ENCODE measurements at regions not wholly inside any gene's neighbourhood (a gene's known extent, or its start where the extent isn't known, plus 50 kb on each side); places are given as distances from the start of the nearest gene placed in this dataset.
"Not testable (repeated sequence)": the region's sequence is repeated elsewhere in the genome, so short reads cannot be mapped to it uniquely, and the experiment has no call there.

GRCh38 chr14:83712418-83713129 lies 1817.4 kb upstream of the FLRT2 start:
- no peak for DNase-seq (ENCODE audit: low read depth)
- TF ChIP-seq, protein P1, sequence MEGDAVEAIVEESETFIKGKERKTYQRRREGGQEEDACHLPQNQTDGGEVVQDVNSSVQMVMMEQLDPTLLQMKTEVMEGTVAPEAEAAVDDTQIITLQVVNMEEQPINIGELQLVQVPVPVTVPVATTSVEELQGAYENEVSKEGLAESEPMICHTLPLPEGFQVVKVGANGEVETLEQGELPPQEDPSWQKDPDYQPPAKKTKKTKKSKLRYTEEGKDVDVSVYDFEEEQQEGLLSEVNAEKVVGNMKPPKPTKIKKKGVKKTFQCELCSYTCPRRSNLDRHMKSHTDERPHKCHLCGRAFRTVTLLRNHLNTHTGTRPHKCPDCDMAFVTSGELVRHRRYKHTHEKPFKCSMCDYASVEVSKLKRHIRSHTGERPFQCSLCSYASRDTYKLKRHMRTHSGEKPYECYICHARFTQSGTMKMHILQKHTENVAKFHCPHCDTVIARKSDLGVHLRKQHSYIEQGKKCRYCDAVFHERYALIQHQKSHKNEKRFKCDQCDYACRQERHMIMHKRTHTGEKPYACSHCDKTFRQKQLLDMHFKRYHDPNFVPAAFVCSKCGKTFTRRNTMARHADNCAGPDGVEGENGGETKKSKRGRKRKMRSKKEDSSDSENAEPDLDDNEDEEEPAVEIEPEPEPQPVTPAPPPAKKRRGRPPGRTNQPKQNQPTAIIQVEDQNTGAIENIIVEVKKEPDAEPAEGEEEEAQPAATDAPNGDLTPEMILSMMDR (IDR thresholded peaks at IDR 0.05; ENCODE audit: control insufficient read depth, extremely low read depth, insufficient read depth) = no peak
- H3K4me3 ChIP-seq (ENCODE audit: low read depth, low read length) = no peak overlapping the region

DNA sequence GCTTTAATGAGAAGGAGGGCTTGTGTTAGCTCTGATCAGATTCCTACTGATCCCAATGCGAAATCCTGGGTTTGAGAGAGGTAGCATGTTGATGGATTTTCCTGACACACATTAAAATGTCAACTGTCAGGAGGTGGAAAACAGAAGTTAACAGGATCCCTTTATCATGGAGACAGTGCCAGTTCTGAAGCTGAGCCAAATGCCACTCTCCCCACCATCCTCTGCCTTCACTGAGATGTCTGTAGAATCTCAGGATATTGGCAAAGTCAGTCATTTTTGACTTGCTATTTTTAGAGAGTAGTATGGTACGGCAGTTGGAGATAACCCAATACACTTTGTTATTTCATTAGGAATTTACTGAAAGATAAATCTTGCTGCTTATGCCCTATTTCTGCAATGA lies 1816.2 kb upstream of the FLRT2 start:
- TF ChIP-seq, protein P1 (IDR thresholded peaks at IDR 0.05; ENCODE audit: control insufficient read depth, extremely low read depth, insufficient read depth) = no peak
- H3K4me3 ChIP-seq (ENCODE audit: low read depth, low read length) = no peak overlapping the region
- DNase-seq (ENCODE audit: low read depth) = no peak

DNA sequence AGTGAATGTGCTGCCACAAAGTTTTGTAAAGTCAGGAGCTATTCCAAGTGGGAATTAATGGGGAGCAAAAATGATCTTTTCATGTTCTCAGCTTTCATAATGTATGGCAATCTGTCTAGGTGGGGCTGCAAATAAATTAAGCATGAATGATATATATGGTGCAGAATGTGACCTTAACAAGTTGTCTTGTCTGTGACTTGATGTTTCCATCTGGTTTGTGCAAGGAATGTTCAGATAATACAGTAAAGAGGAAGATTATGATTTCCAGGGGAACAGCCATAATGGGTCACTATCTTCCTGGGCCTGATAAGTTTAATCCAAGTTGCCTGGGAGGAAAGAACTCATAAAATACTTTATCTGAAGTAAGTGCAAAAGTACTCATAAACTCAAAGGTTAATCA lies 1815.8 kb upstream of the FLRT2 start:
- TF ChIP-seq, protein P1 (IDR thresholded peaks at IDR 0.05; ENCODE audit: control insufficient read depth, extremely low read depth, insufficient read depth) = no peak
- no peak for DNase-seq (ENCODE audit: low read depth)

GRCh38 chr14:83719435-83719834 lies 1810.5 kb upstream of the FLRT2 start:
- not testable (repeated sequence) for DNase-seq (ENCODE audit: low read depth); H3K4me3 ChIP-seq (ENCODE audit: low read depth, low read length)

More for the DNA sequence above, 1815.8 kb upstream of the FLRT2 start:
- no peak overlapping the region for H3K4me3 ChIP-seq (ENCODE audit: low read depth, low read length)

DNA sequence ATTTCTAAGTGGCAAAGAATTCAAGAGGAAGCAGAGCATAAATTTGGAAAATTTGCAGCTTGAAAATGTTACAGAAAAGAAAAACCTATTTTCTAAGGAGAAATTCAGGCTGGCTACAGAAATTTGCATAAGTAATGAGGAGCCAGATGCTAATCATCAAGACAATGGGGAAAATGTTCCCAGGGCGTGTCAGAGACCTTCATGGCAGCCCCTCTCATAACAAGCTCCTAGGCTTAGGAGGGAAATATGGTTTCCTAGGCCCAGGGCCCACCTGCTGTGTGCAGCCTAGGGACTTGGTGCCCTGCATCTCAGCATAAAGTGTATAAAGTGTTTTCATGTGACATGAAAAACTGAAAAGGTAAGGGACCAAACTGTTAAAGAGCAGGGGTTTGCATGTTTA lies 1796.3 kb upstream of the FLRT2 start:
- TF ChIP-seq, protein P1 (IDR thresholded peaks at IDR 0.05; ENCODE audit: control insufficient read depth, extremely low read depth, insufficient read depth) = no peak
- no peak overlapping the region for H3K4me3 ChIP-seq (ENCODE audit: low read depth, low read length)

GRCh38 chr14:83734431-83734830 lies 1795.5 kb upstream of the FLRT2 start:
- DNase-seq (ENCODE audit: low read depth) = no peak
- H3K4me3 ChIP-seq (ENCODE audit: low read depth, low read length) = no peak overlapping the region
- TF ChIP-seq, protein P1 (IDR thresholded peaks at IDR 0.05; ENCODE audit: control insufficient read depth, extremely low read depth, insufficient read depth) = no peak

More for the DNA sequence above, 1796.3 kb upstream of the FLRT2 start:
- DNase-seq (ENCODE audit: low read depth) = no peak

- no peak for DNase-seq (ENCODE audit: low read depth)
- TF ChIP-seq, protein P1 (IDR thresholded peaks at IDR 0.05; ENCODE audit: control insufficient read depth, extremely low read depth, insufficient read depth) = no peak
- no peak overlapping the region for H3K4me3 ChIP-seq (ENCODE audit: low read depth, low read length)
Measured at GRCh38 chr14:83741269-83741668, 1788.7 kb upstream of the FLRT2 start.

Data from LNCaP clone FGC (cell line).